HCT116 (cell line): ENCODE measurements at regions not wholly inside any gene's neighbourhood (a gene's known extent, or its start where the extent isn't known, plus 50 kb on each side); places are given as distances from the start of the nearest gene placed in this dataset.

ENCODE experiments used
- ATAC-seq: fragments of 200-7000 bp; cut with Tn5 transposase; 2 replicates; pipeline ENCODE4 v1.9.1; 2020; ENCODE audit warnings: mild to moderate bottlenecking, moderate library complexity
- BruUV-seq: library from RNA; stranded (reverse); fragments of 400-500 nt; replicated peaks from 2 replicates; lab custom pipeline; 2021; lab: Mats Ljungman, UMichigan
- CTCF ChIA-PET: fragments of 300-600 bp; sonication (Branson Sonifier 250); formaldehyde crosslinking; loops from one replicate; lab custom pipeline; 2021; ENCODE audit warnings: antibody characterized with exemption; lab: Charles Lee
- POLR2A ChIA-PET: fragments of 300-600, 350-600 bp; sonication (Branson Sonifier 250); formaldehyde crosslinking; loops from one replicate; lab custom pipeline; 2021; ENCODE audit warnings: antibody characterized with exemption; lab: Charles Lee
- RAD21 ChIA-PET, 2 experiments: fragments of 300-600 bp; sonication (Branson Sonifier 250); formaldehyde crosslinking; loops; one replicate each; lab custom pipeline; 2023; ENCODE audit warnings: low total read pairs in 2 of 2; ENCODE audit not compliant: uncharacterized antibody in 2 of 2, unreplicated experiment in 2 of 2, low non-redundant PET in 1 of 2; lab: Charles Lee
- DNase-seq: peaks from one replicate; pipeline ENCODE4 v3.0.0-alpha.2; 2010; ENCODE audit warnings: low read depth, low spot score
- H2AFZ ChIP-seq: fragments of 200-600 bp; shearing (Covaris generic), sonication (generic); 2 replicates; pipeline ENCODE4 v1.6.1; 2017; ENCODE audit warnings: low read depth, mixed run types, mixed read lengths, antibody characterized with exemption, low read length; ENCODE audit not compliant: poor library complexity, severe bottlenecking
- H3K27ac ChIP-seq: 2 replicates; pipeline ENCODE4 v1.5.1; 2012; ENCODE audit warnings: low read depth, low read length
- H3K27me3 ChIP-seq: fragments of 200-600 bp; sonication (generic); 2 replicates; pipeline ENCODE4 v1.6.1; 2016; ENCODE audit warnings: mixed run types, low read length, mixed read lengths; ENCODE audit not compliant: insufficient read depth
- H3K36me3 ChIP-seq, 2 experiments: fragments of 200-500 bp in 1 of 2; fragments of 200-600 bp in 1 of 2; sonication (Bioruptor generic) in 1 of 2; sonication (generic) in 1 of 2; 2 replicates each; pipeline versions ENCODE4 v1.5.1 to v1.6.1; 2014 to 2016; ENCODE audit warnings: low read length in 2 of 2, inconsistent platforms in 1 of 2, mixed read lengths in 1 of 2, mixed run types in 1 of 2; ENCODE audit not compliant: insufficient read depth in 2 of 2, control insufficient read depth in 1 of 2
- H3K4me1 ChIP-seq, 2 experiments: fragments of 200-600 bp in 1 of 2; sonication (generic) in 1 of 2; 2 replicates each; pipeline versions ENCODE4 v1.5.1 to v1.6.1; 2012 to 2017; ENCODE audit warnings: low read length in 2 of 2, inconsistent platforms in 1 of 2, mild to moderate bottlenecking in 1 of 2, mixed read lengths in 1 of 2, mixed run types in 1 of 2, moderate library complexity in 1 of 2; ENCODE audit not compliant: insufficient read depth in 2 of 2, control insufficient read depth in 1 of 2
- H3K4me2 ChIP-seq: fragments of 200-600 bp; sonication (generic); 2 replicates; pipeline ENCODE4 v1.6.1; 2017; ENCODE audit warnings: mixed run types, low read length, mixed read lengths
- H3K4me3 ChIP-seq, 2 experiments: fragments of 200-600 bp in 1 of 2; sonication (generic) in 1 of 2; replicated peaks in 1 of 2; 2 replicates each; pipeline ENCODE4 v1.5.1; 2011 to 2016; ENCODE audit warnings: low read length in 2 of 2, control low read depth in 1 of 2, low read depth in 1 of 2, mild to moderate bottlenecking in 1 of 2, mixed read lengths in 1 of 2, mixed run types in 1 of 2
- H3K79me2 ChIP-seq: fragments of 200-600 bp; sonication (generic); 2 replicates; pipeline ENCODE4 v1.6.1; 2017; ENCODE audit warnings: mild to moderate bottlenecking, mixed run types, low read length, moderate library complexity, mixed read lengths; ENCODE audit not compliant: insufficient read depth
- H3K9ac ChIP-seq: fragments of 200-600 bp; sonication (generic); 2 replicates; pipeline ENCODE4 v1.6.1; 2016; ENCODE audit warnings: low read length, mixed read lengths
- H3K9me2 ChIP-seq: fragments of 200-600 bp; sonication (generic), shearing (Covaris generic); 2 replicates; pipeline ENCODE4 v1.6.1; 2017; ENCODE audit warnings: mixed run types, mild to moderate bottlenecking, moderate library complexity; ENCODE audit not compliant: insufficient read depth
- H3K9me3 ChIP-seq, 2 experiments: fragments of 200-500 bp in 1 of 2; fragments of 200-600 bp in 1 of 2; sonication (Bioruptor generic) in 1 of 2; sonication (generic) in 1 of 2; 2 replicates each; pipeline ENCODE4 v1.6.1; 2014 to 2017; ENCODE audit warnings: low read length in 2 of 2, mixed read lengths in 2 of 2, inconsistent platforms in 1 of 2, low read depth in 1 of 2, mild to moderate bottlenecking in 1 of 2, mixed run types in 1 of 2, moderate library complexity in 1 of 2; ENCODE audit not compliant: control insufficient read depth in 1 of 2, insufficient read depth in 1 of 2
- H4K20me1 ChIP-seq: fragments of 200-600 bp; sonication (generic), shearing (Covaris generic); 2 replicates; pipeline ENCODE4 v1.6.1; 2017; ENCODE audit warnings: mixed run types, mild to moderate bottlenecking, moderate library complexity; ENCODE audit not compliant: insufficient read depth
- ATF3 ChIP-seq: IDR thresholded peaks from 2 replicates; pipeline ENCODE4 v1.6.1; 2012
- CBX3 ChIP-seq: IDR thresholded peaks from 2 replicates; pipeline ENCODE4 v1.6.1; 2012; ENCODE audit warnings: low read depth
- CTCF ChIP-seq, 3 experiments: fragments of 200-600 bp in 1 of 3; sonication (generic) in 1 of 3; IDR thresholded peaks in 2 of 3; conservative IDR thresholded peaks in 1 of 3; 2 replicates each; pipeline ENCODE4 v1.5.1; 2012 to 2017; ENCODE audit warnings: low read depth in 2 of 3, low read length in 2 of 3, antibody characterized with exemption in 1 of 3, borderline replicate concordance in 1 of 3, control low read depth in 1 of 3, mild to moderate bottlenecking in 1 of 3, mixed read lengths in 1 of 3, mixed run types in 1 of 3, moderate library complexity in 1 of 3; ENCODE audit not compliant: insufficient read depth in 1 of 3
- EZH2 ChIP-seq: fragments of 200-600 bp; sonication (generic); IDR thresholded peaks from 2 replicates; pipeline ENCODE4 v1.6.1; 2017; ENCODE audit warnings: antibody characterized with exemption, mixed run types
- EZH2phosphoT487 ChIP-seq: fragments of 200-600 bp; IDR thresholded peaks from 2 replicates; pipeline ENCODE4 v1.6.1; 2018; ENCODE audit warnings: antibody characterized with exemption, borderline replicate concordance
- JUND ChIP-seq: IDR thresholded peaks from 2 replicates; pipeline ENCODE4 v1.6.1; 2012
- MAX ChIP-seq: IDR thresholded peaks from 2 replicates; pipeline ENCODE4 v1.6.1; 2012
- POLR2A ChIP-seq: IDR thresholded peaks from 2 replicates; pipeline ENCODE4 v1.7.0; 2011; ENCODE audit warnings: borderline replicate concordance; ENCODE audit not compliant: insufficient read depth, insufficient read length; ENCODE audit errors: extremely low read depth
- POLR2AphosphoS5 ChIP-seq: IDR thresholded peaks from 2 replicates; pipeline ENCODE4 v1.6.1; 2011; ENCODE audit warnings: mild to moderate bottlenecking, low read depth, low read length, moderate library complexity
- RAD21 ChIP-seq: IDR thresholded peaks from 2 replicates; pipeline ENCODE4 v1.6.1; 2012; ENCODE audit warnings: low read depth, mild to moderate bottlenecking
- SIN3A ChIP-seq: IDR thresholded peaks from 2 replicates; pipeline ENCODE4 v1.6.1; 2012; ENCODE audit warnings: low read depth
- SP1 ChIP-seq: IDR thresholded peaks from 2 replicates; pipeline ENCODE4 v1.6.1; 2012; ENCODE audit warnings: low read depth
- SRF ChIP-seq: IDR thresholded peaks from 2 replicates; pipeline ENCODE4 v1.6.1; 2012; ENCODE audit warnings: low read depth
- TCF7L2 ChIP-seq: IDR thresholded peaks from 2 replicates; pipeline ENCODE4 v1.7.0; 2011; ENCODE audit warnings: borderline replicate concordance, inconsistent platforms; ENCODE audit not compliant: insufficient read depth, insufficient read length; ENCODE audit errors: extremely low read depth
- YY1 ChIP-seq: IDR thresholded peaks from 2 replicates; pipeline ENCODE4 v1.6.1; 2011; ENCODE audit warnings: low read length, low read depth, moderate library complexity, mild to moderate bottlenecking; ENCODE audit not compliant: insufficient replicate concordance; ENCODE audit errors: extremely low read depth
- ZNF274 ChIP-seq: fragments of 200-500 bp; sonication (Bioruptor generic); IDR thresholded peaks from 2 replicates; pipeline ENCODE4 v1.6.1; 2014; ENCODE audit warnings: mild to moderate bottlenecking, low read depth, low read length, inconsistent platforms
- intact Hi-C: fragments of 100-400 bp; cut with micrococcal nuclease; formaldehyde crosslinking; loops from 2 replicates; pipeline ENCODE4 v1.10.0; 2022

- peaks cover 0 to 3% of the 10 kb centered on the region in 2 experiments; a peak in 1 of 4 replicates for H3K9me3 ChIP-seq
- H3K4me1 ChIP-seq, result no peaks in the 10 kb centered on the region
- no peak overlapping the region for H3K27ac ChIP-seq
- DNase-seq (no peak), ATAC-seq (no peak)
- no peaks in the 10 kb centered on the region for H3K27me3 ChIP-seq
- CTCF ChIA-PET, result no interaction called here
- intact Hi-C loops, result no loop called here
- no peak overlapping the region for H2AFZ ChIP-seq
- no peaks in the 10 kb centered on the region for H3K79me2 ChIP-seq
- POLR2A ChIA-PET, result no interaction called here
- no peak overlapping the region for H3K4me3 ChIP-seq
- H3K4me2 ChIP-seq, result no peak overlapping the region
- RAD21 ChIA-PET, result no interaction called here
- H3K9me2 ChIP-seq, result no peaks in the 10 kb centered on the region
- BruUV-seq, result no TSS peak
- H3K9ac ChIP-seq, result no peak overlapping the region
- TF ChIP-seq EZH2phosphoT487 (no peak), ATF3 (no peak), CTCF (IDR thresholded peaks at IDR 0.05 in 2 of 3, conservative IDR thresholded peaks at IDR 0.05 in 1 of 3; ENCODE audit: borderline replicate concordance in 1 of 3, insufficient read depth in 1 of 3, low read depth in 2 of 3, low read length in 2 of 3) (no peak), RAD21 (no peak), SP1 (no peak), TCF7L2 (no peak), SRF (no peak), YY1 (no peak), JUND (no peak), POLR2AphosphoS5 (no peak), POLR2A (no peak), EZH2 (no peak), SIN3A (no peak), ZNF274 (no peak), MAX (no peak), CBX3 (no peak)
- H3K36me3 ChIP-seq, result no peaks in the 10 kb centered on the region
- H4K20me1 ChIP-seq, result no peaks in the 10 kb centered on the region
These were observed 261.5 kb upstream of the IGFBP7 start for GRCh38 chr4:57371671-57372070.
